ENCODE measurements at regions not wholly inside any gene's neighbourhood (a gene's known extent, or its start where the extent isn't known, plus 50 kb on each side); places are given as distances from the start of the nearest gene placed in this dataset.

- no peaks in the 10 kb centered on the region for H3K27me3 ChIP-seq
- no peak overlapping the region for H3K4me3 ChIP-seq
- H3K36me3 ChIP-seq = no peaks in the 10 kb centered on the region
- H3K9me3 ChIP-seq = no peaks in the 10 kb centered on the region
- 68 to 76% methylated on average over 2 of the region's 2 CpGs for WGBS, 2 donors
- H3K27ac ChIP-seq = no peak overlapping the region
- DNase-seq (no peak), ATAC-seq (ENCODE audit: low FRiP score in 2 of 2) (no peak)
- H3K4me1 ChIP-seq = no peaks in the 10 kb centered on the region
- no peak for TF ChIP-seq CTCF (IDR thresholded peaks at IDR 0.05)
- TF ChIP-seq EP300 (IDR thresholded peaks at IDR 0.05) = no peak
- no peak for TF ChIP-seq POLR2AphosphoS5 (IDR thresholded peaks at IDR 0.05)
- no peak for TF ChIP-seq POLR2A (IDR thresholded peaks at IDR 0.05)
Observed at GRCh38 chr12:105622220-105622619, 291.7 kb downstream of the C12orf75 start.

GRCh38 chr12:105622846-105623736, 292.6 kb downstream of the C12orf75 start:
- ATAC-seq (ENCODE audit: low FRiP score in 2 of 2) = no peak
- TF ChIP-seq EP300 (IDR thresholded peaks at IDR 0.05) (no peak), POLR2A (IDR thresholded peaks at IDR 0.05) (no peak), POLR2AphosphoS5 (IDR thresholded peaks at IDR 0.05) (no peak), CTCF (IDR thresholded peaks at IDR 0.05) (no peak)
- no peaks in the 10 kb centered on the region for H3K27me3 ChIP-seq

GRCh38 chr12:105626653-105627052, 296.2 kb downstream of the C12orf75 start:
- H3K36me3 ChIP-seq = no peaks in the 10 kb centered on the region
- H3K27me3 ChIP-seq = no peaks in the 10 kb centered on the region
- ATAC-seq (ENCODE audit: low FRiP score in 2 of 2) (no peak), DNase-seq (no peak)
- H3K4me1 ChIP-seq = no peaks in the 10 kb centered on the region
- H3K9me3 ChIP-seq = no peaks in the 10 kb centered on the region
- H3K27ac ChIP-seq = no peak overlapping the region
- H3K4me3 ChIP-seq = no peak overlapping the region
- TF ChIP-seq CTCF (IDR thresholded peaks at IDR 0.05) (no peak), POLR2A (IDR thresholded peaks at IDR 0.05) (no peak), POLR2AphosphoS5 (IDR thresholded peaks at IDR 0.05) (no peak), EP300 (IDR thresholded peaks at IDR 0.05) (no peak)
- WGBS, 2 donors = 94 to 95% methylated on average over 3 of the region's 3 CpGs

More at GRCh38 chr12:105622846-105623736, 292.6 kb downstream of the C12orf75 start:
- H3K9me3 ChIP-seq = no peaks in the 10 kb centered on the region
- no peak overlapping the region for H3K27ac ChIP-seq
- no peaks in the 10 kb centered on the region for H3K36me3 ChIP-seq
- H3K4me1 ChIP-seq = no peaks in the 10 kb centered on the region
- 89 to 93% methylated on average over 9 of the region's 9 CpGs for WGBS, 2 donors
- no peak for DNase-seq
- H3K4me3 ChIP-seq = no peak overlapping the region

- ATAC-seq (ENCODE audit: low FRiP score in 2 of 2) (no peak), DNase-seq (no peak)
- WGBS, 2 donors = 72 to 81% methylated on average over 2 of the region's 2 CpGs
- H3K27ac ChIP-seq = no peak overlapping the region
- no peaks in the 10 kb centered on the region for H3K4me1 ChIP-seq
- TF ChIP-seq POLR2A (IDR thresholded peaks at IDR 0.05) (no peak), POLR2AphosphoS5 (IDR thresholded peaks at IDR 0.05) (no peak), CTCF (IDR thresholded peaks at IDR 0.05) (no peak), EP300 (IDR thresholded peaks at IDR 0.05) (no peak)
- H3K9me3 ChIP-seq = peaks cover 0 to 11% (median 0%) of the 10 kb centered on the region in 4 donors
- H3K4me3 ChIP-seq = no peak overlapping the region
- H3K27me3 ChIP-seq = no peaks in the 10 kb centered on the region
- no peaks in the 10 kb centered on the region for H3K36me3 ChIP-seq
Observed at GRCh38 chr12:105637470-105637869, 307.0 kb downstream of the C12orf75 start.

Data from upper lobe of left lung (tissue), 6 donors.